ENCODE measurements at regions not wholly inside any gene's neighbourhood (a gene's known extent, or its start where the extent isn't known, plus 50 kb on each side); places are given as distances from the start of the nearest gene placed in this dataset.

DNA sequence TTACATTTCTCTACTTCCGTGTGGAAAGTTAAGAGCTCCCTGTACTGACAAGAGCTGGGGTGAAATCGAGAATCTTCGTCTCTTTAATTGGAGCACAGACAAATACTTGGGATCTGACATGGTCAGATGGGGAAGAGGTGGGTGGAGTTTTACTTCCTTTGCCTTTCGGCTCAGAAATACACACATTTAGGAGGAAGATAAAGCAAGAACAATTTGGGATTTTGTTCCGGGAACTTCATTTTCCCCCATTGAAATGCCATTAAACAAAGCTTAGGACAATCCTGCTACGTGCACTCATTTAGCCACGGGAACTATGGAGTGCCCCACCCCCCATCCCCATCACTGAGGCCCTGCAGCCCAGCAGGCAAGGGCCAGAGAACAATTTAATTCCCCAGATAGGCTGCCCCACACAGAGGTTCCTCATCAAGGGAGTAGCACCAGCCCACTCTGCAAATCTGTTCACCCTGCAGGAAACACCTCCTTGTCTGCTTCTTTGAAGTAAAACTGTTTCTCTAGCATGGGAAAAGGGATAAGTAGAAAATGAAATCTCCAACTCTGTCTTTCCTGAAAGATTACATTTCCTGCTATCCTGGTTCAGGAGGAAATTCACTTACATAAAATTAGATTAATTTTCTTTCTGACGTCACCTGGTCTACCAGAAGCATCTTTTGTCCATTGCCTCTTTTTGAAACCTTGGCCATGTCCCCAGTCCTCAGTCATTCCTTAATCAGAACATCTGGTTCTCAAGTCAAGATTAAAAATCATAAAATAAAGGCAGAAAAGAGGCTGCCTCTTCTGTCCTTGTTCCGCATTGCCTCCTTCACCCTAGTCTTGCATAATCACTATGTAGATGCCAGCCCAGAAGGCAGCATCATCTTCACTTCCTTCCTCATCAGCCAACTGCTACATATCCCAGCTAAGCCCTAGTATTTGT is 206.4 kb downstream of the ENC1 start:
- TF ChIP-seq Cebpa-rat (IDR thresholded peaks at IDR 0.05), result peak; percentile 72 to 95 (median 90); a peak in 21 of 22 replicates
- peak overlapping the region; percentile 23 to 77 (median 62); a peak in 20 of 22 replicates for H3K9ac ChIP-seq
- no peaks in the 10 kb centered on the region for H3K36me3 ChIP-seq
- H3K27me3 ChIP-seq, result no peaks in the 10 kb centered on the region
- peak overlapping the region in 9 of 10 experiments; percentile 4 to 64 (median 49); a peak in 18 of 20 replicates for H3K4me3 ChIP-seq
- peak overlapping the region; percentile 18 to 89 (median 78); a peak in 21 of 22 replicates for H3K27ac ChIP-seq
- H3K4me1 ChIP-seq, result peaks cover 26 to 70% (median 47%) of the 10 kb centered on the region in 10 experiments
- peak overlapping the region; percentile 80 to 97 (median 89) for H3K4me2 ChIP-seq
- H3K9me3 ChIP-seq (replicated peaks in 1 of 11), result peaks cover 0 to 37% (median 24%) of the 10 kb centered on the region in 11 experiments; a peak in 20 of 22 replicates
- no peaks in the 10 kb centered on the region for H4K20me1 ChIP-seq

DNA sequence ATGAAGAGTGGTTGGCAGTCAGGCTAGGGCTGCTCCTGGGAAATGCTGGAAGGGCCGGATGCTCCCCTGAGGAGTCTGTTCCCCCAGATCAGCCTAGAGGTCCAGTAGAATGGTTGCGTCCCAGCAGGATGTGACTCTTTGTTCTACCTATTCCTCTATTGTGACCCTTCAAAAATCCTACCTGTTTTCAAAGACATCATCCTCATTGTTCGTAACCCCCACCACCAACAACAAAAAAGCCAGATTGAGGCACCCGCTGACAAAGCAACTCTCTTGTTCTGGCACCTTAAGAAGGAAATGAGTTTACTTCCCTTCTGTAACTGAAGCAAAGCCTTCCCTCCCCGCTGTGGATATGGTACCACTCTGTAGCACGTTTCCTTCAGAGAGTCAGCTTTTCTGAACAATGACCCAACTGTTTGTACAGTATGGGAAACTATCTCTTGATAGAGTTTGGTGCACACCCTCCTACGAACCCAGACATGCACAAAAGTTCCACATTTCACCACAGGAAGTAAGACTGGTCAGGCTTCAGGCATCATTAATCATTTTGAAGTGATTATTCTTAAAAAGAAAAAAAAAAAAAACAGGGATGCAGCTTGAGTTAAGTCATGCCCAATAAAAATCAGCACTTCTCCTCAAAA is 207.2 kb downstream of the ENC1 start:
- H3K9ac ChIP-seq, result peak overlapping the region in 10 of 11 experiments; percentile 35 to 77 (median 63); a peak in 19 of 22 replicates
- H3K36me3 ChIP-seq, result no peaks in the 10 kb centered on the region
- H3K9me3 ChIP-seq (replicated peaks in 1 of 11), result peaks cover 0 to 39% (median 26%) of the 10 kb centered on the region in 11 experiments; a peak in 20 of 22 replicates
- peaks cover 26 to 70% (median 47%) of the 10 kb centered on the region in 10 experiments for H3K4me1 ChIP-seq
- peak overlapping the region; percentile 18 to 89 (median 78); a peak in 21 of 22 replicates for H3K27ac ChIP-seq
- H4K20me1 ChIP-seq, result no peaks in the 10 kb centered on the region
- no peaks in the 10 kb centered on the region for H3K27me3 ChIP-seq
- peak overlapping the region in 9 of 10 experiments; percentile 4 to 64 (median 49); a peak in 17 of 20 replicates for H3K4me3 ChIP-seq
- H3K4me2 ChIP-seq, result peak overlapping the region; percentile 80 to 97 (median 89)
- TF ChIP-seq Cebpa-rat (IDR thresholded peaks at IDR 0.05), result no peak

DNA sequence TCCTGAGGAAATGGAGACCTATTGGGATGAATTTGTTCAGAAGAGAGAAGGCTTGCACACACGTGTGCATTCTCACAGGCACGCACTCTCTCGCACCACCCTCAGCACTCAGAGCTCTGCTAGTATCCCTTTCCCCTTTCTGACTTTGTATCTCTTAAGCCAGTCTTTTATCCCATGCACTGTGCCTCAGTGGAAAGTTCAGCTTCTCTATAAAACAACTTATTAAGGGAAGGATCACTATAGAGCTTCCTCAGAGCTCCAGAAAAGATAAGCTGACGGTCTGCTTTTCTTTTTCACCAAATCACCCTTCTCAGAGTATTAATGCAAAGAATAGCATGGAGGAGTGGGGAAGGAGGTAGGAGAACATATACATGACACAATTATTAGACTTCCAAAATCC is 207.8 kb downstream of the ENC1 start:
- H3K36me3 ChIP-seq, result no peaks in the 10 kb centered on the region
- peaks cover 0 to 37% (median 26%) of the 10 kb centered on the region in 11 experiments; a peak in 19 of 22 replicates for H3K9me3 ChIP-seq (replicated peaks in 1 of 11)
- H3K27ac ChIP-seq, result peak overlapping the region in 10 of 11 experiments; percentile 66 to 89 (median 82); a peak in 20 of 22 replicates
- no peak for TF ChIP-seq Cebpa-rat (IDR thresholded peaks at IDR 0.05)
- peak overlapping the region in 6 of 11 experiments; percentile 62 to 77 (median 69); a peak in 8 of 22 replicates for H3K9ac ChIP-seq
- H3K4me1 ChIP-seq, result peaks cover 26 to 70% (median 47%) of the 10 kb centered on the region in 10 experiments
- no peaks in the 10 kb centered on the region for H3K27me3 ChIP-seq
- H3K4me3 ChIP-seq, result peak overlapping the region in 8 of 10 experiments; percentile 43 to 64 (median 50); a peak in 11 of 20 replicates
- peak overlapping the region; percentile 80 to 97 (median 89) for H3K4me2 ChIP-seq
- no peaks in the 10 kb centered on the region for H4K20me1 ChIP-seq

DNA sequence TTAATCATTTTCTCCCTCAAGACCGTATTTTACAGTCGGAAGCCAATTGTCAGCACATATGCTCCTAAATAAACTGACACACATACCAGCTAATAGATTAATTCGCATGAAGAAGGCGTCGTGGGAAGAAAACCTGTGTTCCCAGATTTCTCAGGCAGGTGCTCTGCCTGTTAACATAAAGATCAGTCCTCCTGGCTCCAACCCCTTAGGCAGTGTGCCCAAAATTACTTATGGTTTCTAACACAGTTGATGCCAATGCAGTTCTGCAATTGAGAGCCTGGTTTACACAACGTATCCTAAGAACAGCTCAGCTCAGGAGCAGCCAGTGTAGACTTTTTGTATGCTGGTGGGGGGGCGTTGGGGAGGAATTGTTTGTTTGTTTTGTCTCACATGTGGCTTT is 208.3 kb downstream of the ENC1 start:
- peaks cover 26 to 70% (median 47%) of the 10 kb centered on the region in 10 experiments for H3K4me1 ChIP-seq
- H3K27ac ChIP-seq, result peak overlapping the region in 4 of 11 experiments; percentile 85 to 89 (median 88); a peak in 7 of 22 replicates
- H3K9me3 ChIP-seq (replicated peaks in 1 of 11), result peaks cover 0 to 31% (median 24%) of the 10 kb centered on the region in 11 experiments; a peak in 18 of 22 replicates
- H3K36me3 ChIP-seq, result no peaks in the 10 kb centered on the region
- H3K27me3 ChIP-seq, result no peaks in the 10 kb centered on the region
- no peaks in the 10 kb centered on the region for H4K20me1 ChIP-seq
- H3K9ac ChIP-seq, result no peak overlapping the region
- H3K4me3 ChIP-seq, result peak overlapping the region in 2 of 10 experiments; percentile 56 to 64; a peak in 1 of 20 replicates
- TF ChIP-seq Cebpa-rat (IDR thresholded peaks at IDR 0.05), result no peak
- H3K4me2 ChIP-seq, result peak overlapping the region in 9 of 11 experiments; percentile 81 to 97 (median 90); a peak in 18 of 22 replicates

DNA sequence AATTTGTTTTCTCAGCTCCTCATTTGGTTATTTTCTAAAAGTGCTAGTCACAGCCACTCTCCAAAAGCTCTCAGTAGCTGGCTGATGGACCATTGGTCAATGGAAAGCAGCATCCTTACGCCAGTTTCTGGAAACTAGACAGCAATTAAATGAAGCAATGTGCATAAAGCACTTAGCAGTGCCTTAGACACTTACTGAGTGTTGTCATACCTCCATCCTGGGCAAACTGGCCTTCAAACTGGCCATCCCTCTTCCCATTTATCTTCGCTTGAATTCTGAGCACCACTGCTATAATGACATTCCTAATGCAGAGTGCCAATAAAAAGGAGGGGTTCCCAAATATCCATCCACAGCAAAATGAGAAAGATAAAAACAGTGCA is 209.2 kb downstream of the ENC1 start:
- H4K20me1 ChIP-seq, result no peaks in the 10 kb centered on the region
- peak overlapping the region in 5 of 11 experiments; percentile 15 to 93 (median 90); a peak in 9 of 22 replicates for H3K4me2 ChIP-seq
- no peak overlapping the region for H3K4me3 ChIP-seq
- no peaks in the 10 kb centered on the region for H3K27me3 ChIP-seq
- H3K4me1 ChIP-seq, result peaks cover 26 to 65% (median 47%) of the 10 kb centered on the region in 10 experiments
- H3K9me3 ChIP-seq (replicated peaks in 1 of 11), result peaks cover 0 to 22% (median 17%) of the 10 kb centered on the region in 11 experiments; a peak in 18 of 22 replicates
- no peak overlapping the region for H3K9ac ChIP-seq
- TF ChIP-seq Cebpa-rat (IDR thresholded peaks at IDR 0.05), result no peak
- H3K27ac ChIP-seq, result no peak overlapping the region
- H3K36me3 ChIP-seq, result no peaks in the 10 kb centered on the region

DNA sequence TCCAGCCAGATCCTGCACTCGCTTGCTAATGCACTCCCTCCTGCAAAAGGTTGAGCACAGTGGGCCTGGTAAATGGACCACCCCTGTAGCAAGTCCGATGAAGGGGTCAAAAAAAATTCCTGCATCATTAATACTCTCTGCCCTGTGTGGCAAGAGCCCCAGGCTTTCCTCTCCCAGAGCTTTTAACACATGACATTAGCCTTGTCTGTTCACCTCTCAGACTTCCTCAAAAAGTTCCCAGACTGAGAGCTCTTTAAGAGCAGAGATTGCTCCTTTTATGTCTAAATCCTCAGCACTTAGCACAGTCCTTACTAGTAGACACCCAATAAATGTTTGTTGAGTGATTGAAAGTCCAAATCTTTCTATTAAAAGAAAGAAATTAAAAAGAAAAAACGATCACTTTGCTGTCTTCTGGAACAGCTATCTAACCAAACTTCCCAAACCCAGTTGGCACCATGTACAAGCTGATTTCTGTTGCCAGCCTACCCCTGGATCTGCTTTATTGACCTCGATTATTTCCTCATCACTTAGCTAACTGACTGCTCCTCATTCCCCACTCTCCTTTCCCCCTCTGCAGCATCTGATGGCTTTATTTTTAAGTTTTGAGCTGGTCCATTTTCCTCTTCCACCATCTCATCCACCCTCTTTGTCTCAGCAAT is 209.8 kb downstream of the ENC1 start:
- Histone ChIP-seq H3K27me3 (no peaks in the 10 kb centered on the region), H3K4me3 (no peak overlapping the region), H3K4me2 (peak overlapping the region in 5 of 11 experiments; percentile 20 to 93 (median 90); a peak in 9 of 22 replicates), H3K4me1 (peaks cover 26 to 59% (median 46%) of the 10 kb centered on the region in 10 experiments), H3K9ac (no peak overlapping the region), H3K27ac (no peak overlapping the region), H3K9me3 (replicated peaks in 1 of 11) (peaks cover 0 to 22% (median 17%) of the 10 kb centered on the region in 11 experiments; a peak in 18 of 22 replicates), H3K36me3 (no peaks in the 10 kb centered on the region), H4K20me1 (no peaks in the 10 kb centered on the region)
- TF ChIP-seq Cebpa-rat (IDR thresholded peaks at IDR 0.05), result no peak

DNA sequence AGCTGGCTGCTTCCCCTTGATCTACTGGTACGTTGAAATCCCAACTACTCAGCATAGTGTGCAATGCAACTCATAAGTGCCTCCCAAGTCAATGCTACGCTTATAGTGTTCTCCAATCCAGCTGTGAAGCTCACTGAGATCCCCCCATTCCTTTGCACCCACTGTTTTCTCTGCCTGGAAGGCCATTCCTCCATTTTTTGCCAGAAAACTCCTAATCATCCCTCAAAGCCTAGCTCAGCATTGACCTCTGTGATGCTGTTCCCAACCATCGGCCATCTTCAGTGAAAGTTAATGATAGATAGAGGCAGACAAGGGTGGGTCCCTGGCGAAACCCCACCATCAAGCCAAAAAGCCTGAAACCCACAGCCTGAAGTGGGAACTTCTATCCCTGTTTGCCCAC is 211.0 kb downstream of the ENC1 start:
- Histone ChIP-seq H3K27ac (no peak overlapping the region), H3K9me3 (replicated peaks in 1 of 11) (peaks cover 0 to 22% (median 17%) of the 10 kb centered on the region in 11 experiments; a peak in 18 of 22 replicates), H3K4me2 (0 out of 22 replicates have a peak overlapping the region, but pooled peaks of 1 of the 11 experiments have one; percentile 90), H3K27me3 (no peaks in the 10 kb centered on the region), H3K36me3 (no peaks in the 10 kb centered on the region), H3K4me3 (no peak overlapping the region), H3K9ac (no peak overlapping the region), H4K20me1 (no peaks in the 10 kb centered on the region), H3K4me1 (peaks cover 20 to 47% (median 35%) of the 10 kb centered on the region in 10 experiments)
- TF ChIP-seq Cebpa-rat (IDR thresholded peaks at IDR 0.05), result no peak

DNA sequence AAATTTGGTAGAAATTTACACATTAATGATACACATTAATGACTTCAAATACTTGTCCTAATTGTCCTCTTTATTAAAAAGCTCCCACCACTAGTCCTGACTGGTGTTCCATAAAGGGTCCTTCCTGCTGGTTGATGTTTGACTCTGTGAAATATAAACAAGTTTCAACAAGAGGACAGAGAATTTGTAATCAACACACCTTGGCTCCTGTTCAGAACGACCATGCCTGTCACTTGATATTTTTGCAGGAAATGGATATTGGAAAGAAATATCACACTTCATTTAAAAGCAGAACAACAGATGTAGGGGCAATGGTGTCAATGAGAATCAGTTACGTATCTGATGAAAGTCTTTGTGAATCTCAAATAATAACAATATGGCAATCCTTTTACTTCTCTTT is 211.7 kb downstream of the ENC1 start:
- no peak for TF ChIP-seq Cebpa-rat (IDR thresholded peaks at IDR 0.05)
- Histone ChIP-seq H3K4me3 (no peak overlapping the region), H3K4me1 (peaks cover 14 to 41% (median 29%) of the 10 kb centered on the region in 10 experiments), H3K27me3 (no peaks in the 10 kb centered on the region), H3K9ac (no peak overlapping the region), H3K9me3 (replicated peaks in 1 of 11) (peaks cover 0 to 22% (median 17%) of the 10 kb centered on the region in 11 experiments; a peak in 18 of 22 replicates), H3K27ac (no peak overlapping the region), H4K20me1 (no peaks in the 10 kb centered on the region), H3K36me3 (no peaks in the 10 kb centered on the region), H3K4me2 (no peak overlapping the region)
